Right lobe of liver (tissue), 4 donors: ENCODE measurements at regions not wholly inside any gene's neighbourhood (a gene's known extent, or its start where the extent isn't known, plus 50 kb on each side); places are given as distances from the start of the nearest gene placed in this dataset.

Experiments
- POLR2A ChIP-seq: fragments of 450-650 bp; IDR thresholded peaks from one replicate; pipeline ENCODE4 v1.6.1; 2017; ENCODE audit warnings: antibody characterized with exemption, mild to moderate bottlenecking
- TF ChIP-seq, protein P1 (sequence below), 4 donors: fragments of 200-600 bp in 3 of 4; fragments of 450-650 bp in 1 of 4; IDR thresholded peaks; one replicate each; pipeline versions ENCODE4 v1.5.1 to v1.8.0; 2016 to 2022; ENCODE audit warnings: antibody characterized with exemption in 4 of 4, mild to moderate bottlenecking in 2 of 4
- donor health status: DM: no; HTN: no; CAD: no.
- donor health status: DM: no; HTN: no; CAD: no.
- donor health status: DM: no; HTN: yes; CAD: no.

DNA sequence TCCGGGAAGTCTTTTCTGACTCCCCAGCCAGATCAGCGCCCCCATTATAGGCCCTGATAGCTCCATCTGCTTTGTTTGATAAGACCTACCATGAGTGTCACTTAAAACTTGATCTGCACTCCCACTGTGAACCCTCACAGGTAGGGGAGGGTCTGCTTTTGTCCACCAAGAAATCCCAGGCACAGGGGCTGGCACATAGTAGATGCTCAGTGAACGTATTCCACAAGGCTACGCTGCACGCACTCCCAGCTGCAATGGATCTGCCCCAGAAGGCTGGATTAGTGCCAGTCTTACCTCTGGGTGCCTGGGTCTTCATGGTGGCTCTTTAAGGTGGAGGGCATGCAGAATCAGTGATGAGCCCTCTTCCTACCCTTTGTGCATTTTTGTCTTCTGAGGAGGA, 447.1 kb downstream of the PTPRU start:
- TF ChIP-seq, protein P1, sequence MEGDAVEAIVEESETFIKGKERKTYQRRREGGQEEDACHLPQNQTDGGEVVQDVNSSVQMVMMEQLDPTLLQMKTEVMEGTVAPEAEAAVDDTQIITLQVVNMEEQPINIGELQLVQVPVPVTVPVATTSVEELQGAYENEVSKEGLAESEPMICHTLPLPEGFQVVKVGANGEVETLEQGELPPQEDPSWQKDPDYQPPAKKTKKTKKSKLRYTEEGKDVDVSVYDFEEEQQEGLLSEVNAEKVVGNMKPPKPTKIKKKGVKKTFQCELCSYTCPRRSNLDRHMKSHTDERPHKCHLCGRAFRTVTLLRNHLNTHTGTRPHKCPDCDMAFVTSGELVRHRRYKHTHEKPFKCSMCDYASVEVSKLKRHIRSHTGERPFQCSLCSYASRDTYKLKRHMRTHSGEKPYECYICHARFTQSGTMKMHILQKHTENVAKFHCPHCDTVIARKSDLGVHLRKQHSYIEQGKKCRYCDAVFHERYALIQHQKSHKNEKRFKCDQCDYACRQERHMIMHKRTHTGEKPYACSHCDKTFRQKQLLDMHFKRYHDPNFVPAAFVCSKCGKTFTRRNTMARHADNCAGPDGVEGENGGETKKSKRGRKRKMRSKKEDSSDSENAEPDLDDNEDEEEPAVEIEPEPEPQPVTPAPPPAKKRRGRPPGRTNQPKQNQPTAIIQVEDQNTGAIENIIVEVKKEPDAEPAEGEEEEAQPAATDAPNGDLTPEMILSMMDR (IDR thresholded peaks at IDR 0.05): no peak
- TF ChIP-seq POLR2A: no peak
